Activated CD4-positive, alpha-beta memory T cell treated with anti-CD3 and anti-CD28 coated beads, Interleukin-2, amount 10 ng/mL, durations not matched to agents 7 days and 5 days (primary cell): ENCODE measurements at regions not wholly inside any gene's neighbourhood (a gene's known extent, or its start where the extent isn't known, plus 50 kb on each side); places are given as distances from the start of the nearest gene placed in this dataset.
"Not testable (repeated sequence)": the region's sequence is repeated elsewhere in the genome, so short reads cannot be mapped to it uniquely, and the experiment has no call there.

Source experiments
- CTCF ChIA-PET: fragments of 350-600 bp; sonication (Branson Sonifier 250); formaldehyde crosslinking; loops from one replicate; lab custom pipeline; 2021; ENCODE audit warnings: antibody characterized with exemption, inconsistent platforms; lab: Charles Lee
- POLR2A ChIA-PET: fragments of 350-600 bp; sonication (Branson Sonifier 250); formaldehyde crosslinking; loops from one replicate; lab custom pipeline; 2021; ENCODE audit warnings: antibody characterized with exemption; lab: Charles Lee
- DNase-seq: peaks from one replicate; pipeline ENCODE4 v3.0.0-alpha.2; 2020
- H3K27ac Mint-ChIP-seq: one replicate; pipeline ENCODE4 v1.8.0; 2021; ENCODE audit warnings: mild to moderate bottlenecking, mixed read lengths
- H3K27me3 Mint-ChIP-seq: one replicate; pipeline ENCODE4 v1.8.0; 2021; ENCODE audit warnings: mixed read lengths
- H3K36me3 Mint-ChIP-seq: one replicate; pipeline ENCODE4 v1.8.0; 2021; ENCODE audit warnings: low read depth, mixed read lengths
- H3K4me1 Mint-ChIP-seq: one replicate; pipeline ENCODE4 v1.8.0; 2021; ENCODE audit warnings: mixed read lengths
- H3K4me3 Mint-ChIP-seq: one replicate; pipeline ENCODE4 v1.8.0; 2021; ENCODE audit warnings: mild to moderate bottlenecking, mixed read lengths
- H3K9me3 Mint-ChIP-seq: one replicate; pipeline ENCODE4 v1.8.0; 2021; ENCODE audit warnings: mixed read lengths

DNA sequence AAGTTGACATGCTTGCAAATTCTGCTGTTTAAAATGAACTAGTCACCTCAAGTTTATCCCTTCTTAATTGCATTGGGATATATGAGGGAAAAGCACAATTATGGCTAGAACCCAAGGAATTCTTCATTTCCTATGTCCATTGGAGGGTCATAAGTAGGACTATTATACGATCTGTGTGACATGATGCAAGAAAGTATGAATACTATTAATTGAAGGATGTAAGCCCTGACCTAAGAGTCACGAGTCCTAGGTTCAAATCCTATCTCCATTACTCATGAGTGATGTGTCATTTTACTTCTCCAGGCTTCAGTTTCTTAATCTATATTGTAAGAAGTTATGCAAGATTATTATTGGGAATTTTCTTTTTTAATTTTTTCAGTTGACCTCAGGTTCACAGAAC is 542.9 kb upstream of the GRIA3 start:
- no peak for DNase-seq
- H3K9me3 Mint-ChIP-seq, result no peaks in the 10 kb centered on the region
- H3K27ac Mint-ChIP-seq, result no peak overlapping the region
- ChIA-PET CTCF (no interaction called here), POLR2A (no interaction called here)
- no peaks in the 10 kb centered on the region for H3K27me3 Mint-ChIP-seq
- no peak overlapping the region for H3K4me3 Mint-ChIP-seq
- H3K36me3 Mint-ChIP-seq, result no peaks in the 10 kb centered on the region
- no peaks in the 10 kb centered on the region for H3K4me1 Mint-ChIP-seq

GRCh38 chrX:122641826-122642225 is 542.3 kb upstream of the GRIA3 start:
- Mint-ChIP-seq H3K27ac (no peak overlapping the region), H3K27me3 (no peaks in the 10 kb centered on the region), H3K9me3 (no peaks in the 10 kb centered on the region), H3K4me1 (no peaks in the 10 kb centered on the region), H3K36me3 (no peaks in the 10 kb centered on the region), H3K4me3 (no peak overlapping the region)
- POLR2A ChIA-PET, result no interaction called here
- no peak for DNase-seq
- CTCF ChIA-PET, result no interaction called here

GRCh38 chrX:122655256-122655655 is 528.8 kb upstream of the GRIA3 start:
- H3K4me3 Mint-ChIP-seq, POLR2A ChIA-PET, H3K9me3 Mint-ChIP-seq, CTCF ChIA-PET, H3K27me3 Mint-ChIP-seq, H3K4me1 Mint-ChIP-seq, H3K36me3 Mint-ChIP-seq, H3K27ac Mint-ChIP-seq, DNase-seq: not testable (repeated sequence)

- Mint-ChIP-seq H3K27ac (no peak overlapping the region), H3K4me3 (no peak overlapping the region), H3K9me3 (no peaks in the 10 kb centered on the region), H3K4me1 (no peaks in the 10 kb centered on the region), H3K27me3 (no peaks in the 10 kb centered on the region), H3K36me3 (no peaks in the 10 kb centered on the region)
- POLR2A ChIA-PET, result no interaction called here
- no peak for DNase-seq
- CTCF ChIA-PET, result no interaction called here
Observed at GRCh38 chrX:122666601-122667000, 517.5 kb upstream of the GRIA3 start.

- POLR2A ChIA-PET, result no interaction called here
- CTCF ChIA-PET, result no interaction called here
Observed at GRCh38 chrX:122667667-122668066, 516.4 kb upstream of the GRIA3 start.

DNA sequence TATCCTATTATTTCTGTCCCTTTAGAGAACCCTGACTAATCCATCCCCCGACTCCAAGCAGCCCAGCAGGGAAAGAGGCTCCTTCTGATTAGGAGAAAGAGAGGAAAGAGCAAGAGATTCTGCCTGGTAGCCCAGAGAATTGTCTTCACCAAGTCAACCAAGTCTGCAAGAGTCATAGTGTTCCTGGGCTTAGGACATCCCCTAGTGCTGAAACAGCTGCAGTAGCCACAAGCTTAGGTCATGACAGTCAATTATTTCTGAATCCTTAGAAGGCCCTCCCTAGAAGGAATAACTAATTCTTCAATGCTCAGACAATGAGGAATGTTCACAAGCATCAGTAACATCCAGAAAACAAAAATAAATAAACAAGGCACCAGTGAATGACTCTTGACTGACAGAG is 480.3 kb upstream of the GRIA3 start:
- Mint-ChIP-seq H3K4me3 (no peak overlapping the region), H3K4me1 (no peaks in the 10 kb centered on the region), H3K27me3 (no peaks in the 10 kb centered on the region), H3K36me3 (no peaks in the 10 kb centered on the region), H3K9me3 (peaks cover 8% of the 10 kb centered on the region), H3K27ac (no peak overlapping the region)
- POLR2A ChIA-PET, result no interaction called here
- DNase-seq, result no peak
- CTCF ChIA-PET, result no interaction called here

More at GRCh38 chrX:122667667-122668066, 516.4 kb upstream of the GRIA3 start:
- Mint-ChIP-seq H3K27me3 (no peaks in the 10 kb centered on the region), H3K4me3 (no peak overlapping the region), H3K9me3 (no peaks in the 10 kb centered on the region), H3K27ac (no peak overlapping the region), H3K4me1 (no peaks in the 10 kb centered on the region), H3K36me3 (no peaks in the 10 kb centered on the region)
- no peak for DNase-seq

GRCh38 chrX:122739770-122740169 is 444.3 kb upstream of the GRIA3 start:
- Mint-ChIP-seq H3K4me3 (no peak overlapping the region), H3K27ac (no peak overlapping the region), H3K27me3 (no peaks in the 10 kb centered on the region), H3K9me3 (peaks cover 2% of the 10 kb centered on the region), H3K4me1 (no peaks in the 10 kb centered on the region), H3K36me3 (no peaks in the 10 kb centered on the region)
- DNase-seq, result no peak
- CTCF ChIA-PET, result no interaction called here
- POLR2A ChIA-PET, result no interaction called here

DNA sequence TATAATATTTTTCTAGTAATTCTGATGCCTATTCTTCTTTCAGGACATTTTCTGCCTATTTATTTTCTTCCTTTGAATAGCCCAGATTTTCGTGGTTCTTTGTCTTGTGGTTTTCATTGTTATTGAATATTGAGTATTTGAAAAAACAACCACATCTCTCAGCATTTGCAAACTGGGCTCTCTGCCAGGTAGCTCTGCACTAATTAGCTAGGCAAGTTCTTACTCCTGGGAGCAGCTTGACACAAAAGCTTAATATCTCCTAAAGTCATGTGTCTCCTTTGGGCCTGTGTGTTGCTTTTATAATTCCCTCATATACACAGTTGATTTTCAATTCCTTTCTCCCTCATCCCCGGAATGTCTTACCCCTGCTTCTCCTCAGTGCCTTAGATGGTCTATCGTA is 413.5 kb upstream of the GRIA3 start:
- ChIA-PET CTCF (no interaction called here), POLR2A (no interaction called here)
- no peak for DNase-seq
- no peaks in the 10 kb centered on the region for H3K36me3 Mint-ChIP-seq
- H3K9me3 Mint-ChIP-seq, result no peaks in the 10 kb centered on the region
- no peaks in the 10 kb centered on the region for H3K27me3 Mint-ChIP-seq
- no peak overlapping the region for H3K4me3 Mint-ChIP-seq
- H3K27ac Mint-ChIP-seq, result no peak overlapping the region
- no peaks in the 10 kb centered on the region for H3K4me1 Mint-ChIP-seq

- Mint-ChIP-seq H3K36me3 (no peaks in the 10 kb centered on the region), H3K27me3 (no peaks in the 10 kb centered on the region), H3K4me1 (no peaks in the 10 kb centered on the region), H3K27ac (no peak overlapping the region), H3K9me3 (no peaks in the 10 kb centered on the region), H3K4me3 (no peak overlapping the region)
- POLR2A ChIA-PET, result no interaction called here
- CTCF ChIA-PET, result interaction anchor here (0.6 kb wide), 1 partner anchor 1410 kb away, joined by 3 read pairs; no protein-coding TSS in a partner anchor
- no peak for DNase-seq
Observed at GRCh38 chrX:122771933-122772332, 412.1 kb upstream of the GRIA3 start.

DNA sequence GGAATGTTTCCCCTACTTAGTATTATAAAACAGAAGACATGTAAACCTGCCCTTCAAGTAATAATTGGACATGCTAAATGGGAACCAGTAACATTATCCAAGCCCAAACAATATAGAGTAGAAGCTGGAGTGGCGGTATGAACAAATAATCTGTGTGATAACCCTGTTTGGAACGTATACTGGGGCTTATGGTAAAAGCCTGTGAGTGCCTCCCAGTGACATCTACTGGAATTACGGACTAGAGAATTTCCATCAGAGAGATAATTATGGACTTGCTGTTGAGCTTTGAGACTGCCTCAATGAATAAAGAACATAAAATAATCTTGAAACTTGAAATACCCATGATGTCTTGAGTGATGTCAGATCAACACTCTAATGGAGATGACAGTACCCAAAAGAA is 406.3 kb upstream of the GRIA3 start:
- Mint-ChIP-seq H3K27me3 (no peaks in the 10 kb centered on the region), H3K4me3 (no peak overlapping the region), H3K36me3 (no peaks in the 10 kb centered on the region), H3K27ac (no peak overlapping the region), H3K4me1 (no peaks in the 10 kb centered on the region), H3K9me3 (no peaks in the 10 kb centered on the region)
- ChIA-PET POLR2A (no interaction called here), CTCF (no interaction called here)
- no peak for DNase-seq

- Mint-ChIP-seq H3K9me3 (no peaks in the 10 kb centered on the region), H3K27ac (no peak overlapping the region), H3K27me3 (no peaks in the 10 kb centered on the region), H3K36me3 (no peaks in the 10 kb centered on the region), H3K4me3 (no peak overlapping the region), H3K4me1 (no peaks in the 10 kb centered on the region)
- ChIA-PET CTCF (no interaction called here), POLR2A (no interaction called here)
- DNase-seq, result no peak
Observed at GRCh38 chrX:122783918-122784317, 400.2 kb upstream of the GRIA3 start.

- Mint-ChIP-seq H3K36me3 (no peaks in the 10 kb centered on the region), H3K27ac (no peak overlapping the region), H3K9me3 (no peaks in the 10 kb centered on the region), H3K4me3 (no peak overlapping the region), H3K27me3 (no peaks in the 10 kb centered on the region), H3K4me1 (no peaks in the 10 kb centered on the region)
- CTCF ChIA-PET, result no interaction called here
- no peak for DNase-seq
- POLR2A ChIA-PET, result no interaction called here
Observed at GRCh38 chrX:122787231-122787630, 396.8 kb upstream of the GRIA3 start.

DNA sequence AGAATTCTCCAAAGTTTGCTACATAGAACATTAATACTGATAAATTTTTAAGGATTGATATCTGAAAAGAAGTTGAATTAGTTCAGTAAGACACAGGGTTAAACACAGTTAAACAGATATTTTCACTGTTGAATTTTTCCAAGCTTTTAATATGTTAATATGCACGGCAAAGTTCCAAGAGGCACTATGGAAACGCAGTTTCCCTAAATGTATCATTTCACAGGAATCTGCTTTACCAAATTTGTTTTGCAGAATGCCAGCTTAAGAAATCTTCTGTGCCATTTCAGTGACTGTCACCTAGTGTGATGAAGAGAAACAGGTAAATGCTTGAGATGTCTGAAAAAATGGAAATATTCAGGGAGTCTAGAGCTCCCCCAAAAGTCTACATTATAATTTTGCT is 395.9 kb upstream of the GRIA3 start:
- H3K27me3 Mint-ChIP-seq, result no peaks in the 10 kb centered on the region
- H3K36me3 Mint-ChIP-seq, result no peaks in the 10 kb centered on the region
- ChIA-PET POLR2A (no interaction called here), CTCF (no interaction called here)
- DNase-seq, result no peak
- no peaks in the 10 kb centered on the region for H3K4me1 Mint-ChIP-seq
- no peak overlapping the region for H3K27ac Mint-ChIP-seq
- no peak overlapping the region for H3K4me3 Mint-ChIP-seq
- H3K9me3 Mint-ChIP-seq, result no peaks in the 10 kb centered on the region

GRCh38 chrX:122790376-122791095 is 393.5 kb upstream of the GRIA3 start:
- no peak overlapping the region for H3K27ac Mint-ChIP-seq
- H3K27me3 Mint-ChIP-seq, result no peaks in the 10 kb centered on the region
- no peak for DNase-seq
- ChIA-PET CTCF (no interaction called here), POLR2A (no interaction called here)
- no peaks in the 10 kb centered on the region for H3K4me1 Mint-ChIP-seq
- no peaks in the 10 kb centered on the region for H3K9me3 Mint-ChIP-seq
- no peak overlapping the region for H3K4me3 Mint-ChIP-seq
- H3K36me3 Mint-ChIP-seq, result no peaks in the 10 kb centered on the region
